Muscle of leg (tissue), 3 donors: ENCODE measurements at regions not wholly inside any gene's neighbourhood (a gene's known extent, or its start where the extent isn't known, plus 50 kb on each side); places are given as distances from the start of the nearest gene placed in this dataset.
A peak's percentile ranks its signal among the peaks of the same experiment; 100 is the strongest.

Experiments used
- DNase-seq: peaks from one replicate; pipeline ENCODE4 v3.0.0; 2013
- H3K27ac ChIP-seq: one replicate; pipeline ENCODE4 v1.5.1; 2013; ENCODE audit warnings: mild to moderate bottlenecking, low read length, control low read depth
- H3K27me3 ChIP-seq: one replicate; pipeline ENCODE4 v1.6.1; 2013; ENCODE audit warnings: low read length; ENCODE audit not compliant: control insufficient read depth, insufficient read depth
- H3K36me3 ChIP-seq: one replicate; pipeline ENCODE4 v1.6.1; 2013; ENCODE audit warnings: low read length; ENCODE audit not compliant: control insufficient read depth, insufficient read depth
- H3K4me1 ChIP-seq: one replicate; pipeline ENCODE4 v1.6.1; 2013; ENCODE audit warnings: low read length; ENCODE audit not compliant: control insufficient read depth, insufficient read depth
- H3K4me3 ChIP-seq: one replicate; pipeline ENCODE4 v1.5.1; 2013; ENCODE audit warnings: low read length, control low read depth
- H3K9me3 ChIP-seq: replicated peaks from 2 replicates; pipeline ENCODE4 v1.6.1; 2013; ENCODE audit warnings: low read depth, low read length; ENCODE audit not compliant: control insufficient read depth
- WGBS: methylation state at CpG from one replicate; pipeline ENCODE4 v1.1.5; 2013; ENCODE audit warnings: missing lambda C conversion rate; ENCODE audit not compliant: insufficient coverage; 5-methylcytosine and 5-hydroxymethylcytosine counted together

DNA sequence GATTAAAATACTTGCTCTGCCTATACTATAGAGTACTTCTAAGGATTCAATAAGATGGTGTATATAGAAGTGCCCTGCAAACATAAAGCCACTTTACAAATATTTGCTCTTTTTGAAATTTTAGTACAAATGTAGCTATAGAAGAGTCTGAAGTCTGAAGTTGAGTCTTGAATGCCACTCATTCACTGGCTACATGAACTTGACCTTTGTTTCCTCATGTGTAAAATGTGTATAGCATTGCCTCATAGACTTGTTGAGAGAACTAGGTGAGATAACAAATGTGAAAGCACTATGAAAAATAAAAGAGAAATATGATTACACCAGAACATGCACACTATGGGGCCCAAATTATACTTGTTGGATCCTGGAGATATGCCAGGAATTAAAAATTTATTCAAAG, 244.7 kb downstream of the SEC61B start:
- Histone ChIP-seq H3K27ac (no peak overlapping the region), H3K36me3 (no peaks in the 10 kb centered on the region), H3K9me3 (no peaks in the 10 kb centered on the region), H3K4me3 (no peak overlapping the region), H3K4me1 (peaks cover 3% of the 10 kb centered on the region), H3K27me3 (no peaks in the 10 kb centered on the region)
- no peak for DNase-seq

DNA sequence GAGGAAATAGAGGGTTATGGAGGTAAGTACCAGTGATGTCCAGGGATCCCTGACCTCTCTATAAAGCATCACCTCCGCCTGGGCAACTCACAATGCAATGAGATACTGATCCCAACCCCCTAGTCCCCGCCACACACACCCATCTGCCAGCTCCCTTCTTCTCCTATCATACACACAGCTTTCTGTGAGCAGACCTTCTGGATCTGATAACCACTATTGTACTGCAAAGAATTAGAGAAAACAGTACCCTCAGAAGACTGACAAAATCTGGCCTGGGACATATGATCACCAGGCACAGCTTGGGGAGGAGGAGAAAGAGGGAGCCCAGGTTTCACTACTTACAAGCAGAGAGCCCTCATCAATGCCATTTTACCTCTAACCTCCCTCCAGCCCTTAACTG, 249.0 kb downstream of the SEC61B start:
- Histone ChIP-seq H3K9me3 (no peaks in the 10 kb centered on the region), H3K4me3 (no peak overlapping the region), H3K27me3 (no peaks in the 10 kb centered on the region), H3K36me3 (no peaks in the 10 kb centered on the region), H3K27ac (no peak overlapping the region), H3K4me1 (peaks cover 3% of the 10 kb centered on the region)
- DNase-seq: no peak
- 80% methylated on average over 1 of the region's 2 CpGs for WGBS

DNA sequence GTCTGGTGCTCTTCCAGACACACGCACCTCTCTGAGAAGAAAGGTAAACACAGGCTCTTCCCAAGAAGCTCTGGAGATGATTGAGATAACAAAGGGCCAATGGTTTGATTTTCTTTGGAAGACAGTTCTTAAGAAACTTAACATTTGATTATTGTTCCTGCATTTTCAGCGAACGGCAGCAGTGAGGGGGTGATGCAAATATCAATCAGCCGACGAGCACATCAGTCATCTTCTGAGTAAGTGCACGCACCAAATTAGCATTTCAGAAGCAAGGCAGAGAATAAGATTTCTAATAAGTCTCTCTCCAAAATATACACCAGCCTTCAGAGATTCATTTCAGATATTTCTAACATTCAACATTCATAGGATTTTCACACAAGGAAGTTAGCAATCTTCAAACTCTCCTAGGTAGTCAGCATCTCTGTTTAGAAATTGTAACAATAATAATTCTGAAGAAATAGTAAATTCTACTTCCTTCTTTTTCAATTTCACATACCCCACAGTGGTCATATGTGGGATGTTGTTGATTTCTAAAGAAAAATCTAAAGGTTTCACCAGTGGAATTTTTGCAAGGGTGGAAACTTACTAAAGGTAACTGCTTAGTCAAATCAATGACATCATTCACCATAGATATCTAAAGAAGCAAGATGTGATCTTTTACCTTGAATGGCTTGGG, 250.3 kb downstream of the SEC61B start:
- Histone ChIP-seq H3K27ac (no peak overlapping the region), H3K9me3 (no peaks in the 10 kb centered on the region), H3K27me3 (no peaks in the 10 kb centered on the region), H3K36me3 (no peaks in the 10 kb centered on the region), H3K4me3 (no peak overlapping the region), H3K4me1 (peaks cover 3% of the 10 kb centered on the region)
- DNase-seq: no peak
- no CpG with 5 or more reads among the region's 6 CpGs for WGBS

DNA sequence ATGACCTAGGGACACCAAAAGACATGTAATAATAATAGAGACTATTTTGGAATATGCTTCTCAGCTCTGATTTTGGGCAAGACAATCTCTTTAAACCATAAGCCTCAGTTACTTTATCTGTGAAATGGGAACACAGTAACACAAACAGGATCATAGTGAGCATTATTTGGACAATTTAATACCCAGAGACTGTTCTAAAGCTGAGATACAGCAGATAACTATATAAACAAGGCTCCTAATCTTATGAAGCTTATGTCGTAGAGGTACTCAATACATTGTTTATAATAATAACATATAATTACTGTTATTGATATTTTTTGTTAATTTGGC, 250.8 kb downstream of the SEC61B start:
- no peaks in the 10 kb centered on the region for H3K36me3 ChIP-seq
- H3K4me3 ChIP-seq: no peak overlapping the region
- H3K4me1 ChIP-seq: peaks cover 3% of the 10 kb centered on the region
- no CpG with 5 or more reads among the region's 1 CpG for WGBS
- no peaks in the 10 kb centered on the region for H3K9me3 ChIP-seq
- no peaks in the 10 kb centered on the region for H3K27me3 ChIP-seq
- DNase-seq: no peak
- H3K27ac ChIP-seq: no peak overlapping the region

DNA sequence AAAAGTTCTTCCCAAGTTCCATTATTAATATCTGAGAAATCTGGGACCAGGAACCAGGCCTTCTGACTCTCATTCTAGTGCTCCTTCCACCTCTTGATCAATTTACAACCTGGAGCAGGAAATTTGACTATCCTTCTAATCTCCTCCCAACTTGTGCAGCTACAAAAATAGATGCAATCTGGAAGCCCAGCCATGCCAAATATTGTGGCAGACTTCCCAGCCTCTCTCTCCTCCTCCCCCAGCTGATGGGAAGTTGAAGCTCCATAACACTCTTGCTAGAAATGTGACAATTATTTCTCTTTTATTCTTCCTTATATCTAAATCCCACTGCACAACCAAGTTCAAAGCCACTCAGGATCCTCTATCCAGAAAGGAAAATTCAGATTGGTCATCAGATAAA, 252.1 kb downstream of the SEC61B start:
- DNase-seq: peak; percentile 49
- Histone ChIP-seq H3K27ac (no peak overlapping the region), H3K9me3 (no peaks in the 10 kb centered on the region), H3K4me3 (no peak overlapping the region), H3K4me1 (peaks cover 3% of the 10 kb centered on the region), H3K36me3 (no peaks in the 10 kb centered on the region), H3K27me3 (no peaks in the 10 kb centered on the region)

DNA sequence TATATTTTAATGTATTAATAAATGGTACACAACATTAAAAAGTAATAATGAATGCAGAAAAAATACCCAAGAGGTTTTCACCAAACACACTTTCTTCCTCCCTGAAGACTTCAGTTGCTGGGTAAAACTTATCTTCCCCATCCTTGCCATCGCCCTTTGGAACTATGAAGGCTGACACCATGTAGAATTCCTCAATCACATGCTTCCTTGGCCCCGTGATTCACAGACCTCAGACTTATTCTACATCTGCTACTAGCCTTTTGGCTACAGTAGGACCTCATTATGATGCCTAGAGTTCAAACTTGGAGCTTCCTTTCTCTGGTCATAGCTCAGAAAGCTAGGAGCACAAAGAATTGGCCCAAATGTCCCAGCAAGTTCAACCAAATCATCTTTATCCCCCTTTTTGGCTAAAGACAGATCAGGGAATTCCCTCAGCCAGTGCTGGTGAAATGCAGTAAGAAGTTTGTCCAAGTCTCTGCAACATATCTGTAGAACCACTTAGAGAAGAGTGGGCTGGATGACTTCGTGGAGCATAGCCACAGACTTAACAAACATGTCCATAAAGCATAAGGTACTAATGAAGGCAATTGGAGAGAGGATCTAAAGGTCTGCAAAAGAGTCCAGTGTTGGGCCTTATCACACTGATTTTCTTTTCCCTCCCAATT, 253.5 kb downstream of the SEC61B start:
- H3K27ac ChIP-seq: no peak overlapping the region
- no peaks in the 10 kb centered on the region for H3K36me3 ChIP-seq
- peak; percentile 19 for DNase-seq
- 82% methylated on average over 2 of the region's 3 CpGs for WGBS
- H3K9me3 ChIP-seq: no peaks in the 10 kb centered on the region
- H3K27me3 ChIP-seq: no peaks in the 10 kb centered on the region
- peaks cover 3% of the 10 kb centered on the region for H3K4me1 ChIP-seq
- H3K4me3 ChIP-seq: no peak overlapping the region

DNA sequence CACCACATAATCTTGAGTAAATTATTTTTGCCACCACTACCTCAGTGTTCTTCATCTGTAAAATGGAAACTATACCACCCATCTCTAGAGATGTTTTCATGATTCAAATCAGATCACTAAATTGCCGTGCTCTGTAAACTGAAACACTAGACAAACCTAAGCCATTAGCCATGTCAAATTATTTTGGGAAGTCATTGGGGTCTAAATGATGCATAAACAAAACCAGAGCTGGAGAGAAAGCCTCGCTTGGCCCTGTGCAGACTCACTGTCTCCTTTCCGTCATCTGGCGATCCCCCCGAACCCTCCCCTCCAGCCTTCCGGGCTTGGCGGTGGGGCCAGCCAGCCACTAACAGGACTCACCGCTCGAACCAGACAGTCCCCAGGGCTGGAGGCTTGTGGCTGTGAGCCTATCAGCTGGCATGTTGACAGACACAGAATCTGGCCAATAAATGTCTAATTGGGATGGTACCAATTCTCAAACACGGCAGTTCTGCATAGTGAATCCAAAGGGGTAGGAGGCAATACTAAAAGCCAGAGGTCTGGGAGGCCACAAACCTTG, 256.5 kb downstream of the SEC61B start:
- H3K27me3 ChIP-seq: no peaks in the 10 kb centered on the region
- H3K4me1 ChIP-seq: peaks cover 2% of the 10 kb centered on the region
- H3K27ac ChIP-seq: no peak overlapping the region
- H3K36me3 ChIP-seq: no peaks in the 10 kb centered on the region
- DNase-seq: no peak
- no peak overlapping the region for H3K4me3 ChIP-seq
- 52% methylated on average over 3 of the region's 10 CpGs for WGBS
- no peaks in the 10 kb centered on the region for H3K9me3 ChIP-seq

DNA sequence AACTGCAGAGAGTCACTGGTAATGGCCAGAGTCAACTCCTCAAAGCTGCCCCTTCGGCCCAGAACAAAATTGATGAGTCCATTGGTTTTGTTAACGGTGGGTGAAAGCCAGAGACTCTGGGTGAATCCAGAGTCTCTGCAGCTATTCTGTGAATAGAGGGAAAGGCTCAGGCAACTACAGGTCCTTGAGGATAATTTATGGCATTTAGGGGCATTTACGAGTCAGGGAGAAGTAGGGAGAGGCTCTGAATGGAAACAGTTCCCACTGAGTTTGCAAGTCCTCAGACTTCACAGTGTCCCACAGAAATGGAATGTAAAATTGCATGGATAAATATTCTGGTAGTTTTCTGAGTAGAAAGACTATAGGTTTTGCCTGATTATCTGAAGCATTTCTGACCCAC, 257.8 kb downstream of the SEC61B start:
- no peak overlapping the region for H3K4me3 ChIP-seq
- H3K9me3 ChIP-seq: no peaks in the 10 kb centered on the region
- no peaks in the 10 kb centered on the region for H3K27me3 ChIP-seq
- 36% methylated on average over 3 of the region's 3 CpGs for WGBS
- H3K4me1 ChIP-seq: no peaks in the 10 kb centered on the region
- DNase-seq: no peak
- no peaks in the 10 kb centered on the region for H3K36me3 ChIP-seq
- no peak overlapping the region for H3K27ac ChIP-seq

DNA sequence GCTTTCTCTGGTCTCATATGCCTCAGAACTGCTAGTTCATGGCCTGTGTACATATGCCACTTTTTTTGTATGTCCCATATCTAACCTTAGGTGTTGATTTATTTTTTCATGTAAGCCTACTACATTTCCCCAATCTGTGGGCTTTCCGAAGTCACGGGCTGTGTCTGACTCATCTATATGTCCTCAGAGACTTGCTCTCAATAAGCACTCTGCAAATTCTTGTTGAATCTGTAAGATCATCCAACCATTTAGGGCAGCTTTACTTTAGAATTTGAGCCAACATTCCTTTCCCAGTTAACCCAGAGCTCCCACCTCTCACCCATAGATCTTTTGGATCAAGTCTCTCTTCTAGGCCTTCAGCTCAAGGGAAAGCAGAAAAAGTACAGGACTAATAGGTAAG, 263.4 kb downstream of the SEC61B start:
- 42% methylated on average over 2 of the region's 2 CpGs for WGBS
- no peak for DNase-seq
- no peak overlapping the region for H3K4me3 ChIP-seq

DNA sequence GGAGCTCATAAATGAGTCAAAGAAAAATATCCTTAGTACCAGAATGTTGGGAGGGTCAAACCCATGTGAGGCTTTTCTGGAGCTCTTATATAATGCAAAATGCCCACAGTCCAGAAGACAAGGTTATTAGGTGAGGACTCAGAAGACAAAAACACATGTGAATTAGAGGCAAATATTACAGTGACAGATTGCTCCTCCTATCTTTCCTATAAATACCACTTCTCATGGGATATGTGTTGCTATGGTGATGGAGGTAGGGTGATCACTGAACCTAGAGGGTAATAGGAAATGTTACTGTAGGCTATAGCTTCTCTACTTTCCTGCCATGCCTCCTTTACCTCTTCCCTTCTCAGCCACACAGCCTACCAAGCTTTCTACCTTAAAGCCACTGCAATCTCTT, 264.6 kb downstream of the SEC61B start:
- no peaks in the 10 kb centered on the region for H3K36me3 ChIP-seq
- no peaks in the 10 kb centered on the region for H3K27me3 ChIP-seq
- DNase-seq: no peak
- no peaks in the 10 kb centered on the region for H3K9me3 ChIP-seq
- H3K27ac ChIP-seq: no peak overlapping the region
- no peak overlapping the region for H3K4me3 ChIP-seq
- peaks cover 6% of the 10 kb centered on the region for H3K4me1 ChIP-seq

More for the DNA sequence above, 263.4 kb downstream of the SEC61B start:
- Histone ChIP-seq H3K9me3 (no peaks in the 10 kb centered on the region), H3K4me1 (no peaks in the 10 kb centered on the region), H3K27ac (no peak overlapping the region), H3K27me3 (no peaks in the 10 kb centered on the region), H3K36me3 (no peaks in the 10 kb centered on the region)
